ENCODE measurements at regions not wholly inside any gene's neighbourhood (a gene's known extent, or its start where the extent isn't known, plus 50 kb on each side); places are given as distances from the start of the nearest gene placed in this dataset.
"Not testable (repeated sequence)": the region's sequence is repeated elsewhere in the genome, so short reads cannot be mapped to it uniquely, and the experiment has no call there.

DNA sequence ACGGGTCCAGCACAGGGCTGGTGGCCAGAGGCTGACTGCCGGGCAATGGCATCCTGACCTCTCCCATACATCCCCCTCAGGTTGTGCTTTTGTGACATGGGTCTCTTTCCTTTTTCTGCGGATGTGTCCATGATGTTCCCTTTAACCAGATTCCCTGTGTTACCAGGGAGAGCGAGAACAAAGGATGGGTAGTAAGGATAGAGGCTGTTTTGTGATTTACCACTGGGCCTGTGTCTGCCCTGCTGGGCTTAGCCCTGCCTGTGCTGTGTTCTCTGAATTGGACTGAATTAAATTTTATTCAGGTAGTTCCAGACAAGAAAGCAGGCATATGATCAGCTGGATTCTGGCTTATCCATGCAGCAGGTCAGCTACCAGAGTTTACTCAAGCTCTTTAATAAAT, 301.6 kb downstream of the RWDD3 start:
- no peak for DNase-seq

DNA sequence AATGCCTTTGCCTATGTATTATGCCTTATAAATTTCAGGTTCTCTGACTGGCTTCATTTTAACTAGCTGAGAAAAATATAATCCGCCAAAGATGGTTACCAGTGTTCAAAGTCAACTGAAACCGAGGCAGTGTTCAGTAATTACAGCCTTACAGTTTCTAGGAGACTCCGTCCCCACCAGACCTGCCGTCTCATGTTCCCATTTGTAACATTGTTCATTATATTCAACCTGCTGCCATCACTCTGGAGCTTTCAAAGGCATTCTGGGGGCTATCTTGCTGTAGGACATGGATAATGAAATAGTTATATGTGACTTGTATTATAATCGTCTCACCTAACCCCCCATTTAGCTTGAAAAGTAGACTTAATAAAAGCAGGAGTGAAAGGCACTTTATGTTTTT, 302.5 kb downstream of the RWDD3 start:
- no peak for DNase-seq

DNA sequence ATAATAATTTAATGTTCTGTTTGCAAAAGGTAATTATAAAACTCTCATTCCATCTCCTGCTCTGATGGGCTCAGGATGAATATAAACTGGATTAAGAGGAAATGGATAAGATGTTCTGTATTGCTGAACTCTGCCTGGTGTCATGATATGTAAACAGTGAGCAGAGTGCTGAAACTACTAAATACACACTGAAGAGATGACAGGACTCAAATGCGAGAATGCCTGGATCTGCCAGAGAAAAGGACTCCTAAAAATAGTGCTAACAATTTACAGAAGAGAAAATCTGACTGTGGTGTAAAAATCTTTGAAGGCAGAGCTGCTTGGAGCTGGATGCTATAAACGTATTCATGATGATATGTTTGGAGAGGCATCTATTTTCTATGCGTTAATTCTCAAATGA, 303.2 kb downstream of the RWDD3 start:
- DNase-seq: no peak

DNA sequence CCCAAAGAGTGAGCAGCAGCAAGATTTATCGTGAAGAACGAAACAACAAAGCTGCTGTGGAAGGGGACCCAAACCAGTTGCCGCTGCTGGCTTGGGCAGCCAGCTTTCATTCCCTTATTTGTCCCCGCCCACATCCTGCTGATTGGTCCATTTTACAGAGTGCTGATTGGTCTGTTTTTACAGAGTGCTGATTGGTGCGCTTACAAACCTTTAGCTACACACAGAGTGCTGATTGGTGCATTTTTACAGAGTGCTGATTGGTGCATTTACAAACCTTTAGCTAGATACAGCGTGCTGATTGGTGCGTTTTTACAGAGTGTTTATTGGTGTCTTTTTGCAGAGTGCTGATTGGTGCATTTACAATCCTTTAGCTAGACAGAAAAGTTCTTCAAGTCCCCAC, 304.2 kb downstream of the RWDD3 start:
- DNase-seq: not testable (repeated sequence)

DNA sequence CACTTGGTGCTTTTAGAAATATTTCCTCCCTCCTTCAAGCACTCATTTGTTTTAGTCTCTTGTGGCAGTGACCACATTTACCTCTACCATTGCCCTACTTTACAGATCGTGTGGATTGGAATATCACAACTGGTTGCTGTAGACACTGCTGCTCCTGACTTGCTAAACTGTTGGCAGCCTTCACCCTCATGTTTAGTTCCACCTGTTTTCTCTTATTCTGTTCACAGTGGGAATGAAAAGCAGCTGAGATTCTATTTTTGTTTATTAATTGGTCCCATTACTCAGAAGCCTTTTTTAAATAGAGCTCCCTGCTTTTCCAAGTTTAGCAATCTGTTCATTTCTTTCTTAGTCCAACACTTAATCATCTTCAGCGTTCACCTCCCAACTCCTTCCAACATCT, 308.9 kb downstream of the RWDD3 start:
- DNase-seq: no peak

DNA sequence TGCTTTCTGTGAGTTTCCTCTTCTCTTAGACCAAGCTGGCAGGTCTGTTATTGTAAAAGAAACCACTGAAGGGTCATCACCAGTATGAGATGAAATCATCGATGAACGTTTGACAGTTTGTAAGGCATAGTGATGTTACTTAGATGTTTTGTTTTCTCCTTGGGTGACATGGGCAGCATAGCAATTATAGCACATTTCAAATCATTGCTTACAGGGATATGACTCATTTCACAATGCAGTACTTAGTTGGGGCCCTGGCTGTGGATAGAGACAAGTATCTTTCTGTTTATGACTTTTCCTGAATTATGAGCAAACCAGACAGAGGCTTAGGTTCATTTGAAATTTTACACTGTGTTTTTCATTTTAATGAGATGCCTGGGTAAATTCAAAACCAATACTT, 313.0 kb downstream of the RWDD3 start:
- no peak for DNase-seq

DNA sequence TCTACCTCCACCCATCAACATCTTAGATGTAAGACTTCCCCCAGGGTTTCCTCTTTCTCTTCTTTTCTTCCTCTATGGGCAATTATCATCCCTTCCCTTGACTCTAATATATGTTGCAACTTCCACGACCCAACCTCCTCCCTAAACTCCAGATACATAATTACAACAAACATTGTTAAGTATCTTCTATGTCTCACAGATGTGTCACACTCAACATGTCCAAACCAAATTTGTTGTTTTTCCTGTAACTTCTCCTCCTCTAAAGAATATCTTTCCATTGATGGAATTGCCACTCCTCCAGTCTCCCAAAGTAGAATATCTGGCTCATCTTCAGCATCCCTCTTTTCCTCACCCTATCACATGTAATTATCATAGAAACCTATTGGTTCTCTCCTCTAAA, 314.2 kb downstream of the RWDD3 start:
- DNase-seq: no peak

DNA sequence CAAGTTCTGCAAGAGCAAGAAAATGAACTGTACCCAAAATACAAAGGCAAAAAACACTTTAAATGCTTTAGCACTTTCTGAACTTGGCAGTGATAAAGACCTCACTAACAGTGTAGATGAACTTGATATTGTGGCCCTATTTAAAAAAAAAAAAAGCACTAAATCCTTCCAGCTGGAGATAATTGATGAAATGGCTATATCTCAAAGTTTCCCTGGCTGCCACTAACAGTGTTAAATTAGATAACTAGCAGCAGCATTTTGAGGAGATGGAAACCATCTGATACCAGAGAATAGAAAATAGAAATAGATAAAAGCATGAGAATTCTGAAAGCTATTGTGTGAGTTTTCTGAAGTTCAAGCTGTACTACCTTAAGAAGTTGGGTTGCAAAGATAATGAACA, 317.2 kb downstream of the RWDD3 start:
- DNase-seq: no peak

DNA sequence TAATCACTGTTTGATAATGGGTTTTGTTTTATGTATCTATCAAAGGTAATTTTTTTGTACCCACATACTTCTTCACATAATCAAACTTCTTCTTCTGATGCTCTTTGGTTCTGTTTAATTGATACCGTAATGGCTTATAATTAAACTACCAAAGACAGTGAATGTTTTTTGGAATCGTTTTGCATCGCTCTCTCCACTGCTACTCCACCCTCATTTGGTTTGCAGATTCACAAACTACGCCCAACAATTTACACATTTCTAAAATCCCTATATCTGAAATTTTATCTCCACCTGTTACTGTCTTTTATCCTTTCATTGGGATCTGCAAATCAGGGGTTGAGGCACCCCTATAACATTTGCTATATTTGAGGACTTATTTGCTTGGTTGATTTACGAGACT, 319.6 kb downstream of the RWDD3 start:
- no peak for DNase-seq

DNA sequence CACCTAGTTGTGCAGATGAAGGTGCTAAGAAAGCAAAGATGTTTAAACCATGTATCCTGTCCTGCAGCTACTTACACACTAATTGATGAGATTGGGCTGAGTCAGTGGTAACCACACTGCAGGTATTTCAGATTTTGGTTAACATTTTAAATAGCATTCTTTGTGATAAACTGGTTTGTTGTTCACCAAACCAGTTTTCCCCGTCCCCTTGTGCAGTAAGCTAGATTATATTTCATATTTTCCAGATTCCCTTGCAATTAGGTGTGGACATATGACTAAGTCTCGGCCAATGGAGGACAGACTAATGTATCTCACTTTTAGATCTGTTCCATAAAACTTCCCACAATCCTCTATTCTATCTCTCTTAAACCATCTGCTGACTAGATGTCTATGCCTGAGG, 320.4 kb downstream of the RWDD3 start:
- DNase-seq: no peak

DNA sequence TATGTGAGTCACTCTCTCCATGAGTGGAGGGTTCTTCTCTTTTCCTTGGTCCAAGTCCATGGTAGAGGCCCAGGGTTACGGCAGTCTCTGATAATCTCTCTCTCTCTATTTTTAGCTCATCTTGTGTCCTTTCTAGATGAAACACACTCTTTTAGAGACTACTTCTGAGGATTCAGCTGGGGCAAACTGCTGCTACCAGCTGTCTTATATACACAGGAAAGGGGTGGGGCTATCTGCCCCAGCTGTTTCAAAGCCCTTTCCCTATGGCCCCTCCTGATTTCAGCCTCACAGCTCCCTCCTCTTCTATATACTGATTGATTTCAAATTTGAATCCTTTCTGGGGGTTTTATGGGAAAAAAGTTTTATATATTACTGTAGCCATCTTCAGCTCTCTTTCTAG, 324.8 kb downstream of the RWDD3 start:
- DNase-seq: no peak

DNA sequence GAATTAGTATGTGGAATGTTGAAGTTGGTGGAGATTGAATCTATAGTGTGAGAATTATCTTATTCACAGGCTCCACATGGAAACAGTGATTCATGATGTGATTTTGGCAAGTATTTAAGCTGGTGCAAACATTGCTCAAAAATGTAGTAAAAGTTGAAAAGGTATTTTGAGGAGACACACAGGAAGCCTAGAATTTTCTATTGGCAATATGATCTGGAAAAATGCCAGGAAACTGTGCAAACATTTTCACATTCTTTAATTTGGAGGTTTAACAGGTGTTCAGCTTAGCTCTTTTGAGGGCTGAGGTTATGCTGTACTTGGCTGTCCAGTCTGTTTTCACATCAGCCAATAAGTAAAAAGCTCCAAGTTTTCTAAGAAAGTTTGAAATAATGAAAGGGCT, 327.3 kb downstream of the RWDD3 start:
- DNase-seq: no peak

DNA sequence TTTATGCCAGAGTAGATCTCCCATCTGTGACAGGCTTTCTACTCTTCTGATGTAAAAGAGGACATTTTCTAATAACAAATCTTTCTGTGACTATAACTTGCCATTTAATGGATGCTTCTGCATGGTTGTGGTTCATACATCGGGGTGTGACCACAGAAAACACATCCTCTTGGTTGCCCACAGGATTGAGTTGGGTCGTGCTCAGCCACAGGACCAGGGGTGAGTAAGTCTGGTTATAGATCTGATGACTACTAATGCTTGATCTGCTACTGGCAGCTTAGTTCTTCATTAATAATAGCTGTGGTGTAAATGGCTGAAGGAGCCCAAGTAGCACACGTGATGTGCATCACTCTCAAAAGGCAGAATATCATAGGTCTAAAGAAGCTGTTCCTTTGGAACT, 328.2 kb downstream of the RWDD3 start:
- no peak for DNase-seq

DNA sequence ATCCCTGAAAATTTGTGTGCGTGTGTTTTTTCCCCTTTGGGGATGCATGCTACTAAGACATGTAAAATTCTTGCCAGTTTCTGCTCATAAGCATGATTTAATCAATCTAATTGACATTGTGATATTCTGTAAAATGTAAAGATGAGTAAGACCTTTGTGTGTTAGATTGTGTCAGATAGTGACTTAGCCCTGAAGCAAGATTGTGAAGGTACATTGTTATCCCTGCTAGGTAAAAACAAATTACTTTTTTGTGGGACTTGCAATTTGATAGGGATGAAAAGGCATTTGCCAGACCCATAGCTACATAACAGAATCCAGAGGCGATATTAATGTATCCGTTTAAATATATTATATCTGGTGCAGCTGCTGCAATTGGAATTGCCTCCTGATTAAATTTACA, 338.0 kb downstream of the RWDD3 start:
- DNase-seq: no peak

DNA sequence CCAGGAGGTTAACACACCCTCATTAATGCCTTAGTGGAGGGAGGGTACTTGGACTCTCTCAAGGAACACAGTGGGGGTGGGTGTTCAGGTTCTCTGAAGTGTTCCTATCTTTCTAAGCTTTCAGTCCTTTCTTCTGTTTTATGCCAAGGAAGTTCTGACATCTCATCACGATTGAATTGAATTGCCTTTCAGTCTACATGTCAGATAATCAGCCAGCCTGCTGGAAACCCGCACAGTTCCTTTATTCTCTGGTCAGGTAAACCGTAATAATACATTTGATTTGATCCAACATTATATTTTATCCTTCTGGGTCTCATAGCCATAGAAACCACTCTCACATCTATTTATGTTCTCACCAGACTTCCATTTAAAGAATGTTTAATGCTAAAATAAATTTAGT, 339.0 kb downstream of the RWDD3 start:
- no peak for DNase-seq

DNA sequence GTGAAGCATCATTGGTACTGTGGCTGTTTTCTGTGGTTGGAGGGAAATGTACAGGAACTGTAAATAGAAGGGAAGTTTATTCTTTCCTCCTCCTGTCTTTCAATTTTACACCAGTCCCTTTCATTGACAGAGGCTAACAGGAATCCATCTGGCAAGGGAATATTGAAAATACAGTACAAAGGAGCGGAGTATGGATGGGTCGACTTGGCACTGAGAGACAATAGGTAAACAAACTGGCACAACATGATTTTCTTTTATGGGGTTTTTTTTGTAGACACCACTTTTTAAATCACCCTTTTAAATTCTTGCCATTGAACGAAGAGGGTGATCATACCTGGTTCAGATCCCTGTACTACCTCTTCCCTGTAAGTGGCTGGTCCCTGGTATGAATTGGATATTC, 341.3 kb downstream of the RWDD3 start:
- DNase-seq: no peak

DNA sequence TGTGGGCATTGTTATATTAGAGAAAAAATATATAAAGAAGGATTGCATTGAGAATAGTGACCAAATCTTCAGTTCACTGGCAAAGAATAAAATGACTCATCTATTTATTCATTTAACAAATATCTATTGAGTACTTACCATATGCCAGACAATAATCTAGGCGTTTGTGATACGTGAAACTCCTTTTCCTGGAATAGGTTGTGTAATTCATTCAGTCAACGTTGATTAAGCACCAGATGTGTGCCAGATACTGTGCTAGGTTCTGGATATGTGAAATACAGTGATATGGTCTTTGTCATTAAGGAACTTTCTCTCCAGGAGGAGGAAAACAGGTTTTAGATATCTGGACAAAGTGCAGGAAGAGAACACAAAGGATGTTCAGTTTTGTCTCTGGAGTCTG, 344.5 kb downstream of the RWDD3 start:
- no peak for DNase-seq

DNA sequence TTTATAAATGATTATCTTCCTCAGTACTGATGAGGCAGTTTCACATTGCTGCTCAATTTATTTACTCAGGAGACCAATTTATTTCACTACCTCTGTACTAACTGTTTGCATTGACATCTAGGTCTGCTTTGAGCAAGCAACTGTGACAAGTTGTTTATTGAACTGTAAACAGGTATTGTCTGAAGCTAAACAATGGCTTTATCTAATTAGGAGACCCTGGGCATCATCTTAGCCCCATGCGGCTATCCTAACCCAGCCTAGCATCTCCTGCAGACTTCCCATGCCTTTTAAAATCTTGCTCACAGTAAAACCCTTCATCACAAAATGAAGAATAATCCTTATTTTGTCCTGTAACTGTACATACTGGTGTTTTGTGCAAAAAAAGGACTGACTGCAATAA, 348.2 kb downstream of the RWDD3 start:
- DNase-seq: no peak

DNA sequence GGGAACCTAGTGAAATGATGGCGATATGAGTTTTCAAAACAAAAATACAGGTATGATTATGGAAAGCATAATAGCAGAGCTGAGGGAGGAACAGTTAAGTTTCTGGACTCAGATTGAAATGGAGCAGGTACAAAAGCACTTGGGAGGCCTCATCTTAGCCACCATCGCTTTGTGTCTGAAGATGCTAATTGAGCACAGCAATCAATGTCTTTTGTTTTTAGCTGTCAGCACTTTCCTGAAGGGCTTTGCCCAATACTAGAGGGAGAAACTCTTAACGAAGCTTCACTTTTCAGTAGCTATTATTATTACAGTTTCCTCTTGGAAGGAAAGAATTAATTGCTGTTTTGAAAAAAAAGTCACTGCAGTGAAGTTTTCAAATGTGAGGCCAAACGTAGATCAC, 348.7 kb downstream of the RWDD3 start:
- no peak for DNase-seq

DNA sequence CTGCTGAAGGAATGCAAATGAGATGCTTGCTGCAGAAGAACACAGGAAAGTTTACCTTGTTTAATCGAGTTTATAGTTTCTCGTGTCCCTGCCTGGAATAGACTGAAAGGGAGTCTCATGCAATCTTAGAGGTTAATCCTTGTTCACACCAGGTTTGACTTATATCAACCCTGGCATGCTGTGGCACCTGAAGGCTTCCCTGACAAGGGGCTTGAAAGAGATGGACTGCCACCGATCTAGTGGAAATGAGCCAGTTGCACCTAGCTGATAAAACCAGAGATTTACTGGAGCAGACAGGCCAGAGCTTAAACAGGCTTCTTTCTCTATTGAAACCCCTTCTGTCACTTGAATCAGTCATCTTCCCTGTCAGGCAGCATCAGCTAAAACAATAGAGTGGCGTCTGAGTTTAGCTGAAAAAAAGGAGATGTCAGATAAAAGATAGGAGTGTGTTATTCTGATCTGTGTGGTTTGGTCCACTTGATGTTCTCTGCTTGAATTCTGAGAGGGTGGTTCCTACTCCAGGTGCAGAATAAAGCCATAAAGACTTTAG, 349.7 kb downstream of the RWDD3 start:
- DNase-seq: no peak

DNA sequence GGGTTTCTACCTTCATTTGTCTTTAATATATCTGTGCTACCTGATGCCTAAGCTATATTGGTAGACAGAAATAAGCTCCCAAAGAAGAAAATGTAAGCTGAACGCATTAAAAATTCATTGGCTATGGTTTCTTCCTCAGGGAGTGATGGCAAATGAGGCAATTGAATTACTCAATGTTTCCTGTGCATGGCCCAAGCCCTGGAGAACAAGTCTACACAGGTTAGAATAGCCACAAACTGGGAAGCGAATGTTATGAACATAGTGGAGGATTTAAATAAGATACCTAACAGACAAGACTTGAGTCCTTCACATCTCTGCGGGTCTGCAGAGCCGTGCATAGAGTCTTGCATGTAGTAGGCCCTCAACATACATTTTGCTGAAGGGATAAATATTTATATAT, 350.3 kb downstream of the RWDD3 start:
- no peak for DNase-seq

DNA sequence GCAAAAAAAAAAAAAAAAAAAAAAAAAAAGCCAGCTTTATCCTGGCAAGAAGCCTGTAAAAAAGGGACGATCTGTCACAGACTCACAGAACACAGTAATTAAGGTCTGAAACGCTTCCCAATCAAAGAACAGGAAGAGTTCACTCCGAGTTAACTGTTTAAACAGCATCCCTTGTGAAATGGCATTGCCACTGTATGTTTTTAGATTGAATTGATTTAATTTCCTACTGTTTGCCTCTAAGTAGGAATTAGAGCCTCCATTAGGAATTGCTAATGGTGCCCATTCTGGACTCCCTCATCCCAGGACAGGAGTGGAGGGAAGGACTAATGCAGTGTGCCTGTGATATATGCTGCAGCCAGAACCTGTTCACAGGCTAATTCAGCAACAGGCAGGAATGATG, 370.8 kb downstream of the RWDD3 start:
- DNase-seq: no peak

DNA sequence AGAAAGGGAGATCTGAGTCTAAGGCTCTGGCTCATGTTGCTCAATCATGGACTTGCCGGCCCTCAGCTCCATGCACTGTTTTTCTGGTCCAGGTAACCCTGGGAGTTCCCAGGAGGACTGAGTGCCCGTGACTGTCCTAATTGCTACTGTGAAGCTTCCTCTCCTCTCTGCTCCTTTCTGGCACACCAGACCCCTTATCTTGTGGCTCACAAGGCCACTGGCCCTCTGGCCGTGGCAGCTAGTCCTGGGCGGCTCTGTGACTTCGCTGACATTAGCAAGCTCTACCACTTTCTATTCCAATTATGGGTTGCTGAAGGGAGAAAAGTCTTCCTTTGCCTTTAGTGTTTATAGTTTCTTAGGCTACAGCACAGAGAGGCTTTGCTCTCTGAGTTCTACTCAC, 380.2 kb downstream of the RWDD3 start:
- DNase-seq: no peak

DNA sequence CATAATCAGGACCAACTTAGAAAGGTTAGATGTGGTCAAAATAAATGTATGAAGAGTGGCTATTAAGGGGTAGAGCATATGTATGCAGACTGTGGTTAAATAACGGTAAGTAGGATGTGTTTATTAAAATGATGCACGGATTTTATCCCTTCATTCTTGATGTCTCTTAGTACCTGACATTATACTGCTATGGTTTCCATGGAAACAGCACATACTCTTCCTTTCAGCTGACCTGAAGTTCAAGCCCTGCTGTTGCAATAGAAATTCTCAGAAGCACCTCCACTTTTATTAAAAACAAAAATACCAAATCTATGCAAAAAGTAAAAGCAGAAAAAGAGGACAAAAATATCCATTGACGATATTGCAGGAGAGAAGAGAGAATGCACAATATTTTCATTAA, 381.4 kb downstream of the RWDD3 start:
- no peak for DNase-seq

DNA sequence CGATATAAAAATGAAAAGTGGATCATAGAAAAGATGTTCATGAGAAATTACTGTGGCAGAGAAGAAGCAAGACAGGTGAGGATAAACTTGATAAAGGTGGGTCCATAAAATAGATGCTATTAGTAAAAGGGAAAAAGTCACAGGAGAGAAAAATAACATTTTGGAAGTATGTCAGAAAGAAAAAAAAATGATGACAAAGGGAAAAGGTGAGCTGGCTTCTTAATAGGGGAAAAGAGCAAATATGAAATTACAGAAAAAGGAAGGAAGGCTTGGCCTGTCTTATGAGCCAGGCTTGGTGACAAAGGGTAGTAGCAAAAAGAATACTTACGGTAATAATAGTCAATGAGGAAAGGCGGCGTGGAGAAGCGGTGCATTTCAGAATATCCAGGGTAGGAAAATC, 386.1 kb downstream of the RWDD3 start:
- no peak for DNase-seq

DNA sequence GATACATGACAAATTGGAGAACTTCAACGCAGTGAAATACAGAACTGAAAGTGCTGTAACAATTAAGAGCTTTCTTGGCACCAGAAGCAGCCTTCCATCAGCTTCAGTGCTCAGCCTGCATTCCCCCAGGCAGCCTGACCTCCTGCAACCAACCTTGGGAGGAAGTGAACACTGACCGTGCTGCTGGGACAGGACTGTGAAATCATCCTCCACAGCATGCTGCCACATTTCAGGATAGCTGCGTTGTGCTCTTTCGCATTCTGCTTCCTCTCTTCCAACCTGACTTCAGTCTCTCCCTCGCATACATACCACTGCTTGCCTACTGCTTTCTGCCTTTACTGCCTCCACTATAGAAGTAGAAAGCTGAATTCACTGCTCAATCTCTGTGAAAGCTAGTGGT, 388.6 kb downstream of the RWDD3 start:
- no peak for DNase-seq
